Astrocyte (in vitro differentiated cells and primary cell): ENCODE measurements at regions not wholly inside any gene's neighbourhood (a gene's known extent, or its start where the extent isn't known, plus 50 kb on each side); places are given as distances from the start of the nearest gene placed in this dataset.

Source experiments
- DNase-seq: peaks from one replicate; pipeline ENCODE4 v3.0.0-alpha.2; 2010; ENCODE audit warnings: low read depth
- FAIRE-seq: peaks from 2 replicates; lab custom pipeline; 2011; peaks lifted over from hg19 to GRCh38; lab: Jason Lieb, UNC
- H2AFZ ChIP-seq: 2 replicates; pipeline ENCODE4 v1.6.0; 2012; ENCODE audit warnings: low read depth, low read length, inconsistent platforms
- H3K27ac ChIP-seq: 2 replicates; pipeline ENCODE4 v1.5.1; 2011; ENCODE audit warnings: low read depth, low read length, inconsistent platforms
- H3K27me3 ChIP-seq: 2 replicates; pipeline ENCODE4 v1.6.0; 2011; ENCODE audit warnings: low read length, inconsistent platforms; ENCODE audit not compliant: insufficient read depth
- H3K36me3 ChIP-seq: 2 replicates; pipeline ENCODE4 v1.5.1; 2011; ENCODE audit warnings: low read length, inconsistent platforms; ENCODE audit not compliant: insufficient read depth
- H3K4me1 ChIP-seq: 2 replicates; pipeline ENCODE4 v1.5.1; 2011; ENCODE audit warnings: low read length, inconsistent platforms; ENCODE audit not compliant: insufficient read depth
- H3K4me2 ChIP-seq: 2 replicates; pipeline ENCODE4 v1.6.0; 2012; ENCODE audit warnings: low read length, inconsistent platforms
- H3K4me3 ChIP-seq: 2 replicates; pipeline ENCODE4 v1.5.1; 2011; ENCODE audit warnings: low read depth, mild to moderate bottlenecking, low read length, inconsistent platforms; ENCODE audit not compliant: insufficient read depth
- H3K79me2 ChIP-seq: 2 replicates; pipeline ENCODE4 v1.6.0; 2012; ENCODE audit warnings: mild to moderate bottlenecking, low read length, inconsistent platforms; ENCODE audit not compliant: insufficient read depth
- H3K9ac ChIP-seq: 2 replicates; pipeline ENCODE4 v1.6.0; 2012; ENCODE audit warnings: mild to moderate bottlenecking, low read length, inconsistent platforms
- H3K9me3 ChIP-seq: 2 replicates; pipeline ENCODE4 v1.5.1; 2012; ENCODE audit warnings: low read depth, mild to moderate bottlenecking, low read length, inconsistent platforms; ENCODE audit not compliant: insufficient read depth
- H4K20me1 ChIP-seq: 2 replicates; pipeline ENCODE4 v1.6.0; 2012; ENCODE audit warnings: low read length, inconsistent platforms; ENCODE audit not compliant: insufficient read depth
- H3K27ac Mint-ChIP-seq: one replicate; pipeline ENCODE4 v1.8.0; 2021; ENCODE audit warnings: mild to moderate bottlenecking, mixed read lengths; ENCODE audit not compliant: unreplicated experiment
- H3K27me3 Mint-ChIP-seq: one replicate; pipeline ENCODE4 v1.8.0; 2021; ENCODE audit warnings: low read depth, mixed read lengths; ENCODE audit not compliant: unreplicated experiment
- H3K36me3 Mint-ChIP-seq: one replicate; pipeline ENCODE4 v1.8.0; 2021; ENCODE audit warnings: low read depth, mixed read lengths; ENCODE audit not compliant: unreplicated experiment
- H3K4me1 Mint-ChIP-seq: one replicate; pipeline ENCODE4 v1.8.0; 2021; ENCODE audit warnings: low read depth, mixed read lengths; ENCODE audit not compliant: unreplicated experiment
- H3K4me3 Mint-ChIP-seq: one replicate; pipeline ENCODE4 v1.8.0; 2021; ENCODE audit warnings: mild to moderate bottlenecking, moderate library complexity, mixed read lengths; ENCODE audit not compliant: unreplicated experiment
- H3K9me3 Mint-ChIP-seq: one replicate; pipeline ENCODE4 v1.8.0; 2021; ENCODE audit warnings: mild to moderate bottlenecking, mixed read lengths; ENCODE audit not compliant: unreplicated experiment
- CTCF ChIP-seq: IDR thresholded peaks from 2 replicates; pipeline ENCODE4 v1.5.1; 2011; ENCODE audit warnings: low read depth, mild to moderate bottlenecking, inconsistent platforms, low read length, moderate library complexity; ENCODE audit not compliant: insufficient read depth
- EZH2 ChIP-seq: IDR thresholded peaks from 2 replicates; pipeline ENCODE4 v1.6.1; 2012; ENCODE audit warnings: mild to moderate bottlenecking, low read length, inconsistent platforms; ENCODE audit not compliant: insufficient read depth

- no peaks in the 10 kb centered on the region for H3K36me3 Mint-ChIP-seq
- Histone ChIP-seq H3K4me2 (no peak overlapping the region), H4K20me1 (no peaks in the 10 kb centered on the region), H3K9me3 (no peaks in the 10 kb centered on the region), H3K36me3 (no peaks in the 10 kb centered on the region), H3K79me2 (no peaks in the 10 kb centered on the region), H3K4me3 (no peak overlapping the region), H3K9ac (no peak overlapping the region), H2AFZ (no peak overlapping the region), H3K4me1 (no peaks in the 10 kb centered on the region), H3K27me3 (peaks cover 4% of the 10 kb centered on the region), H3K27ac (no peak overlapping the region)
- TF ChIP-seq CTCF (no peak), EZH2 (no peak)
- peaks cover 10% of the 10 kb centered on the region for H3K27me3 Mint-ChIP-seq
- DNase-seq (no peak), FAIRE-seq (no peak)
- no peaks in the 10 kb centered on the region for H3K9me3 Mint-ChIP-seq
- H3K4me3 Mint-ChIP-seq: no peak overlapping the region
- H3K4me1 Mint-ChIP-seq: no peaks in the 10 kb centered on the region
- no peak overlapping the region for H3K27ac Mint-ChIP-seq
Measured at GRCh38 chr3:70657454-70657853, 345.0 kb upstream of the MDFIC2 start.

- peaks cover 4% of the 10 kb centered on the region for H3K27me3 Mint-ChIP-seq
- H3K4me3 ChIP-seq: no peak overlapping the region
- H3K79me2 ChIP-seq: no peaks in the 10 kb centered on the region
- TF ChIP-seq CTCF (no peak), EZH2 (no peak)
- no peaks in the 10 kb centered on the region for H3K4me1 ChIP-seq
- H3K9ac ChIP-seq: no peak overlapping the region
- DNase-seq (no peak), FAIRE-seq (no peak)
- H3K9me3 Mint-ChIP-seq: no peaks in the 10 kb centered on the region
- no peaks in the 10 kb centered on the region for H3K9me3 ChIP-seq
- H3K27me3 ChIP-seq: no peaks in the 10 kb centered on the region
- no peak overlapping the region for H3K27ac ChIP-seq
- no peak overlapping the region for H2AFZ ChIP-seq
- no peak overlapping the region for H3K4me2 ChIP-seq
- no peak overlapping the region for H3K27ac Mint-ChIP-seq
- H3K4me1 Mint-ChIP-seq: no peaks in the 10 kb centered on the region
- no peaks in the 10 kb centered on the region for H4K20me1 ChIP-seq
- no peaks in the 10 kb centered on the region for H3K36me3 ChIP-seq
- no peaks in the 10 kb centered on the region for H3K36me3 Mint-ChIP-seq
- no peak overlapping the region for H3K4me3 Mint-ChIP-seq
Measured at GRCh38 chr3:70647823-70648222, 335.4 kb upstream of the MDFIC2 start.

GRCh38 chr3:70647094-70647493 is 334.7 kb upstream of the MDFIC2 start:
- Mint-ChIP-seq H3K27ac (no peak overlapping the region), H3K36me3 (no peaks in the 10 kb centered on the region), H3K9me3 (no peaks in the 10 kb centered on the region), H3K4me1 (no peaks in the 10 kb centered on the region), H3K27me3 (peaks cover 4% of the 10 kb centered on the region), H3K4me3 (no peak overlapping the region)
- no peaks in the 10 kb centered on the region for H4K20me1 ChIP-seq
- no peaks in the 10 kb centered on the region for H3K27me3 ChIP-seq
- no peaks in the 10 kb centered on the region for H3K79me2 ChIP-seq
- H3K4me1 ChIP-seq: no peaks in the 10 kb centered on the region
- H3K9ac ChIP-seq: no peak overlapping the region
- H3K36me3 ChIP-seq: no peaks in the 10 kb centered on the region
- DNase-seq (no peak), FAIRE-seq (no peak)
- TF ChIP-seq CTCF (no peak), EZH2 (no peak)
- H3K4me3 ChIP-seq: no peak overlapping the region
- no peak overlapping the region for H3K4me2 ChIP-seq
- no peaks in the 10 kb centered on the region for H3K9me3 ChIP-seq
- no peak overlapping the region for H2AFZ ChIP-seq
- H3K27ac ChIP-seq: no peak overlapping the region
